Activated CD8-positive, alpha-beta memory T cell treated with anti-CD3 and anti-CD28 coated beads for 36 hours (primary cell): ENCODE measurements at regions not wholly inside any gene's neighbourhood (a gene's known extent, or its start where the extent isn't known, plus 50 kb on each side); places are given as distances from the start of the nearest gene placed in this dataset.
"Not testable (repeated sequence)": the region's sequence is repeated elsewhere in the genome, so short reads cannot be mapped to it uniquely, and the experiment has no call there.

ENCODE experiments used
- CTCF ChIA-PET: fragments of 350-600 bp; sonication (Branson Sonifier 250); formaldehyde crosslinking; loops from one replicate; lab custom pipeline; 2021; ENCODE audit warnings: antibody characterized with exemption; lab: Charles Lee
- POLR2A ChIA-PET: fragments of 350-600 bp; sonication (Branson Sonifier 250); formaldehyde crosslinking; loops from one replicate; lab custom pipeline; 2021; ENCODE audit warnings: antibody characterized with exemption; lab: Charles Lee

GRCh38 chr10:118958984-118959925, 70.3 kb upstream of the NANOS1 start:
- CTCF ChIA-PET, result interaction anchor here (0.6 kb wide), 1 partner anchor 12 kb away, joined by 3 read pairs; no protein-coding TSS in a partner anchor

GRCh38 chr10:118960157-118961090, 69.1 kb upstream of the NANOS1 start:
- ChIA-PET POLR2A (no interaction called here), CTCF (no interaction called here)

More at GRCh38 chr10:118958984-118959925, 70.3 kb upstream of the NANOS1 start:
- POLR2A ChIA-PET, result no interaction called here

- POLR2A ChIA-PET, result no interaction called here
- CTCF ChIA-PET, result no interaction called here
Observed at GRCh38 chr10:118961436-118961835, 68.1 kb upstream of the NANOS1 start.

- CTCF ChIA-PET, POLR2A ChIA-PET: not testable (repeated sequence)
Observed at GRCh38 chr10:118962331-118962868, 67.1 kb upstream of the NANOS1 start.

GRCh38 chr10:118963341-118963740, 66.2 kb upstream of the NANOS1 start:
- ChIA-PET CTCF (interaction anchor here (0.7 kb wide), 1 partner anchor 278 kb away, joined by 3 read pairs; no protein-coding TSS in a partner anchor), POLR2A (no interaction called here)

- CTCF ChIA-PET, result interaction anchor here (0.7 kb wide), 1 partner anchor 278 kb away, joined by 3 read pairs; no protein-coding TSS in a partner anchor
- POLR2A ChIA-PET, result no interaction called here
Observed at GRCh38 chr10:118963933-118964332, 65.6 kb upstream of the NANOS1 start.

GRCh38 chr10:118964476-118964875, 65.0 kb upstream of the NANOS1 start:
- POLR2A ChIA-PET, CTCF ChIA-PET: not testable (repeated sequence)

GRCh38 chr10:118965096-118965495, 64.4 kb upstream of the NANOS1 start:
- POLR2A ChIA-PET, result no interaction called here

GRCh38 chr10:118965645-118966044, 63.9 kb upstream of the NANOS1 start:
- CTCF ChIA-PET, result no interaction called here

More at GRCh38 chr10:118965096-118965495, 64.4 kb upstream of the NANOS1 start:
- CTCF ChIA-PET, result no interaction called here

GRCh38 chr10:118966076-118966849, 63.3 kb upstream of the NANOS1 start:
- CTCF ChIA-PET, result no interaction called here
- POLR2A ChIA-PET, result interaction anchor here (0.5 kb wide), 1 partner anchor 106 kb away, joined by 3 read pairs; no protein-coding TSS in a partner anchor

More at GRCh38 chr10:118965645-118966044, 63.9 kb upstream of the NANOS1 start:
- POLR2A ChIA-PET, result interaction anchor here (0.5 kb wide), 1 partner anchor 106 kb away, joined by 3 read pairs; no protein-coding TSS in a partner anchor

GRCh38 chr10:118966850-118967125, 62.7 kb upstream of the NANOS1 start:
- ChIA-PET CTCF (no interaction called here), POLR2A (no interaction called here)

- ChIA-PET POLR2A (no interaction called here), CTCF (no interaction called here)
Observed at GRCh38 chr10:118967160-118967559, 62.4 kb upstream of the NANOS1 start.

GRCh38 chr10:118968060-118968459, 61.5 kb upstream of the NANOS1 start:
- POLR2A ChIA-PET, result no interaction called here
- CTCF ChIA-PET, result no interaction called here

GRCh38 chr10:118968482-118968881, 61.0 kb upstream of the NANOS1 start:
- CTCF ChIA-PET, result no interaction called here
- POLR2A ChIA-PET, result no interaction called here

- POLR2A ChIA-PET, result no interaction called here
- CTCF ChIA-PET, result no interaction called here
Observed at GRCh38 chr10:118969014-118969413, 60.5 kb upstream of the NANOS1 start.

GRCh38 chr10:118970770-118971169, 58.7 kb upstream of the NANOS1 start:
- ChIA-PET POLR2A (no interaction called here), CTCF (interaction anchor here (0.6 kb wide), 1 partner anchor 238 kb away, joined by 6 read pairs; no protein-coding TSS in a partner anchor)

GRCh38 chr10:118971187-118971586, 58.3 kb upstream of the NANOS1 start:
- ChIA-PET CTCF (interaction anchor here (0.6 kb wide), 1 partner anchor 238 kb away, joined by 6 read pairs; no protein-coding TSS in a partner anchor), POLR2A (no interaction called here)

GRCh38 chr10:118971876-118972275, 57.6 kb upstream of the NANOS1 start:
- ChIA-PET CTCF (no interaction called here), POLR2A (no interaction called here)

- ChIA-PET CTCF (no interaction called here), POLR2A (no interaction called here)
Observed at GRCh38 chr10:118973744-118974143, 55.8 kb upstream of the NANOS1 start.
